SK-N-SH (cell line): ENCODE measurements at regions not wholly inside any gene's neighbourhood (a gene's known extent, or its start where the extent isn't known, plus 50 kb on each side); places are given as distances from the start of the nearest gene placed in this dataset.

ENCODE experiments used
- CTCF ChIA-PET: fragments of 300-600, 350-600 bp; formaldehyde crosslinking; extraction: SDS; loops from one replicate; lab custom pipeline; 2021; lab: Yijun Ruan, JAX
- POLR2A ChIA-PET: fragments of 350-600 bp; sonication (Branson Sonifier 250); formaldehyde crosslinking; extraction: SDS; loops from one replicate; lab custom pipeline; 2020; ENCODE audit warnings: antibody characterized with exemption, inconsistent platforms; lab: Yijun Ruan, JAX
- DNase-seq: peaks from one replicate; pipeline ENCODE4 v3.0.0; 2012
- H2AFZ ChIP-seq: fragments of 200-600 bp; sonication (generic); 2 replicates; pipeline ENCODE4 v1.8.1; 2016; ENCODE audit warnings: antibody characterized with exemption, mild to moderate bottlenecking, low read depth
- H3F3A ChIP-seq: fragments of 200-600 bp; sonication (generic); replicated peaks from 2 replicates; pipeline ENCODE3; 2016; ENCODE audit warnings: antibody characterized with exemption, mild to moderate bottlenecking; ENCODE audit not compliant: insufficient read depth
- H3K27ac ChIP-seq, 2 experiments: fragments of 200-500 bp in 1 of 2; fragments of 200-600 bp in 1 of 2; sonication (Bioruptor generic) in 1 of 2; sonication (generic), shearing (Covaris generic) in 1 of 2; 2 replicates each; pipeline versions ENCODE4 v1.5.1 to v1.6.1; 2014 to 2016; ENCODE audit warnings: low read depth in 2 of 2, inconsistent platforms in 1 of 2, low read length in 1 of 2, mild to moderate bottlenecking in 1 of 2, mixed read lengths in 1 of 2
- H3K27me3 ChIP-seq: fragments of 200-600 bp; sonication (generic), shearing (Covaris generic); 2 replicates; pipeline ENCODE4 v1.6.1; 2016; ENCODE audit warnings: mixed run types; ENCODE audit not compliant: insufficient read depth
- H3K36me3 ChIP-seq, 2 experiments: fragments of 200-500 bp in 1 of 2; fragments of 200-600 bp in 1 of 2; sonication (Bioruptor generic) in 1 of 2; sonication (generic) in 1 of 2; replicated peaks in 1 of 2; 2 replicates each; pipeline versions ENCODE3 to v1.5.1; 2014 to 2016; ENCODE audit warnings: low read length in 1 of 2, mild to moderate bottlenecking in 1 of 2; ENCODE audit not compliant: insufficient read depth in 2 of 2, control insufficient read depth in 1 of 2
- H3K4me1 ChIP-seq, 2 experiments: fragments of 200-500 bp in 1 of 2; fragments of 200-600 bp in 1 of 2; sonication (Bioruptor generic) in 1 of 2; sonication (generic), shearing (Covaris generic) in 1 of 2; 2 replicates each; pipeline versions ENCODE4 v1.5.1 to v1.6.1; 2014 to 2016; ENCODE audit warnings: low read depth in 1 of 2, low read length in 1 of 2, mixed run types in 1 of 2; ENCODE audit not compliant: insufficient read depth in 2 of 2, control insufficient read depth in 1 of 2
- H3K4me2 ChIP-seq: fragments of 200-600 bp; sonication (generic), shearing (Covaris generic); 2 replicates; pipeline ENCODE4 v1.6.1; 2017; ENCODE audit warnings: mixed run types
- H3K4me3 ChIP-seq, 2 experiments: fragments of 200-500 bp in 1 of 2; fragments of 200-600 bp in 1 of 2; sonication (Bioruptor generic) in 1 of 2; sonication (generic), shearing (Covaris generic) in 1 of 2; 2 replicates each; pipeline versions ENCODE4 v1.5.1 to v1.8.1; 2014 to 2016; ENCODE audit warnings: low read depth in 2 of 2, inconsistent platforms in 1 of 2, low read length in 1 of 2, mild to moderate bottlenecking in 1 of 2, mixed read lengths in 1 of 2, moderate library complexity in 1 of 2
- H3K79me2 ChIP-seq: fragments of 200-600 bp; sonication (generic); 2 replicates; pipeline ENCODE4 v1.8.1; 2017; ENCODE audit warnings: mild to moderate bottlenecking; ENCODE audit not compliant: insufficient read depth
- H3K9ac ChIP-seq: fragments of 200-600 bp; sonication (generic); 2 replicates; pipeline ENCODE4 v1.6.1; 2017; ENCODE audit warnings: mixed run types
- H3K9me2 ChIP-seq: fragments of 200-600 bp; sonication (generic); 2 replicates; pipeline ENCODE4 v1.6.1; 2017; ENCODE audit warnings: mixed run types
- H3K9me3 ChIP-seq: fragments of 200-600 bp; sonication (generic); 2 replicates; pipeline ENCODE4 v1.6.1; 2017; ENCODE audit warnings: mixed run types, mild to moderate bottlenecking, moderate library complexity
- H4K20me1 ChIP-seq: fragments of 200-600 bp; sonication (generic); 2 replicates; pipeline ENCODE4 v1.6.1; 2017; ENCODE audit warnings: mild to moderate bottlenecking, mixed run types; ENCODE audit not compliant: insufficient read depth
- MEF2A ChIP-seq: IDR thresholded peaks from 2 replicates; pipeline ENCODE4 v1.4.0; 2012; ENCODE audit warnings: low read depth, borderline replicate concordance
- MXI1 ChIP-seq: IDR thresholded peaks from 2 replicates; pipeline ENCODE4 v1.6.1; 2012; ENCODE audit warnings: mild to moderate bottlenecking, low read depth, low read length, improper control_type of control experiment
- NFIC ChIP-seq: IDR thresholded peaks from 2 replicates; pipeline ENCODE4 v1.4.0; 2012; ENCODE audit warnings: borderline replicate concordance
- RAD21 ChIP-seq: IDR thresholded peaks from 2 replicates; pipeline ENCODE4 v1.6.1; 2012; ENCODE audit warnings: mild to moderate bottlenecking, low read length
- RCOR1 ChIP-seq: fragments of 150-350 bp; IDR thresholded peaks from 2 replicates; pipeline ENCODE4 v1.6.1; 2017; ENCODE audit warnings: antibody characterized with exemption, low read length
- SIN3A ChIP-seq: IDR thresholded peaks from 2 replicates; pipeline ENCODE4 v1.6.1; 2012; ENCODE audit warnings: low read depth, mild to moderate bottlenecking, low read length, moderate library complexity, borderline replicate concordance
- SMC3 ChIP-seq: IDR thresholded peaks from 2 replicates; pipeline ENCODE4 v1.6.1; 2012; ENCODE audit warnings: low read depth, low read length, improper control_type of control experiment
- YY1 ChIP-seq: IDR thresholded peaks from 2 replicates; pipeline ENCODE4 v1.4.0; 2012; ENCODE audit warnings: low read depth, mild to moderate bottlenecking
- WGBS: methylation state at CpG from one replicate; pipeline ENCODE4 v1.1.6; 2017; ENCODE audit warnings: low lambda C conversion rate; 5-methylcytosine and 5-hydroxymethylcytosine counted together
- TF ChIP-seq, protein P1 (sequence below): IDR thresholded peaks from 2 replicates; pipeline ENCODE4 v1.4.0; 2012; ENCODE audit warnings: low read depth
- TF ChIP-seq, protein P2 (sequence below): IDR thresholded peaks from 2 replicates; pipeline ENCODE4 v1.4.0; 2012; ENCODE audit warnings: low read depth, borderline replicate concordance
- TF ChIP-seq, protein P3 (sequence below): IDR thresholded peaks from 2 replicates; pipeline ENCODE4 v1.6.1; 2012; ENCODE audit warnings: mild to moderate bottlenecking, low read depth, low read length, moderate library complexity
- TF ChIP-seq, protein P4 (sequence below): IDR thresholded peaks from 2 replicates; pipeline ENCODE4; 2012

DNA sequence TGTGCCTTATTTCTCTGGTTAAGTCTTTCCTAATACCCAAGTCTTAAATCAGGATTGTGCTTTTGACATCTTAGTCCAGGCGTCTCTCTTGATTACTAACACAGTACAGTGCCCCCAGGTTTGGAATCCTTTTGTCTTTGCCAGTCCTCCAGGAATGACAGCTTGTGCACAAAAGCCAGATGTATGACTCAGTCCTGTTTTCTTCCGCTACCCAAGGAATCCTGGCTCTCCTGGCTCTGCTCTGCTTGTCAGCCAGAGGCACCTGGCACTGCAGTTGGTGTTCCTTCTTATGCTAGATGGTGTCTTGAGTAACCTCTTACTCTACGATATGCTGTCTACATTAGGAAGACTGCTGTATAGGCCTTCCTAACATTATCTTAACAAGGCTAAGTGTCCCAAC is 728.2 kb upstream of the NECTIN3 start (continued):
- peak; percentile 21; the same call in 1 of the 2 replicates for TF ChIP-seq MEF2A
- TF ChIP-seq, protein P1, sequence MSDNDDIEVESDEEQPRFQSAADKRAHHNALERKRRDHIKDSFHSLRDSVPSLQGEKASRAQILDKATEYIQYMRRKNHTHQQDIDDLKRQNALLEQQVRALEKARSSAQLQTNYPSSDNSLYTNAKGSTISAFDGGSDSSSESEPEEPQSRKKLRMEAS: peak; percentile 48; the same call in 1 of the 2 replicates
- no peak for TF ChIP-seq SMC3
- TF ChIP-seq, protein P2, sequence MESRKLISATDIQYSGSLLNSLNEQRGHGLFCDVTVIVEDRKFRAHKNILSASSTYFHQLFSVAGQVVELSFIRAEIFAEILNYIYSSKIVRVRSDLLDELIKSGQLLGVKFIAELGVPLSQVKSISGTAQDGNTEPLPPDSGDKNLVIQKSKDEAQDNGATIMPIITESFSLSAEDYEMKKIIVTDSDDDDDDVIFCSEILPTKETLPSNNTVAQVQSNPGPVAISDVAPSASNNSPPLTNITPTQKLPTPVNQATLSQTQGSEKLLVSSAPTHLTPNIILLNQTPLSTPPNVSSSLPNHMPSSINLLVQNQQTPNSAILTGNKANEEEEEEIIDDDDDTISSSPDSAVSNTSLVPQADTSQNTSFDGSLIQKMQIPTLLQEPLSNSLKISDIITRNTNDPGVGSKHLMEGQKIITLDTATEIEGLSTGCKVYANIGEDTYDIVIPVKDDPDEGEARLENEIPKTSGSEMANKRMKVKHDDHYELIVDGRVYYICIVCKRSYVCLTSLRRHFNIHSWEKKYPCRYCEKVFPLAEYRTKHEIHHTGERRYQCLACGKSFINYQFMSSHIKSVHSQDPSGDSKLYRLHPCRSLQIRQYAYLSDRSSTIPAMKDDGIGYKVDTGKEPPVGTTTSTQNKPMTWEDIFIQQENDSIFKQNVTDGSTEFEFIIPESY: peak; percentile 74; the same call in 1 of the 2 replicates
- TF ChIP-seq, protein P3, sequence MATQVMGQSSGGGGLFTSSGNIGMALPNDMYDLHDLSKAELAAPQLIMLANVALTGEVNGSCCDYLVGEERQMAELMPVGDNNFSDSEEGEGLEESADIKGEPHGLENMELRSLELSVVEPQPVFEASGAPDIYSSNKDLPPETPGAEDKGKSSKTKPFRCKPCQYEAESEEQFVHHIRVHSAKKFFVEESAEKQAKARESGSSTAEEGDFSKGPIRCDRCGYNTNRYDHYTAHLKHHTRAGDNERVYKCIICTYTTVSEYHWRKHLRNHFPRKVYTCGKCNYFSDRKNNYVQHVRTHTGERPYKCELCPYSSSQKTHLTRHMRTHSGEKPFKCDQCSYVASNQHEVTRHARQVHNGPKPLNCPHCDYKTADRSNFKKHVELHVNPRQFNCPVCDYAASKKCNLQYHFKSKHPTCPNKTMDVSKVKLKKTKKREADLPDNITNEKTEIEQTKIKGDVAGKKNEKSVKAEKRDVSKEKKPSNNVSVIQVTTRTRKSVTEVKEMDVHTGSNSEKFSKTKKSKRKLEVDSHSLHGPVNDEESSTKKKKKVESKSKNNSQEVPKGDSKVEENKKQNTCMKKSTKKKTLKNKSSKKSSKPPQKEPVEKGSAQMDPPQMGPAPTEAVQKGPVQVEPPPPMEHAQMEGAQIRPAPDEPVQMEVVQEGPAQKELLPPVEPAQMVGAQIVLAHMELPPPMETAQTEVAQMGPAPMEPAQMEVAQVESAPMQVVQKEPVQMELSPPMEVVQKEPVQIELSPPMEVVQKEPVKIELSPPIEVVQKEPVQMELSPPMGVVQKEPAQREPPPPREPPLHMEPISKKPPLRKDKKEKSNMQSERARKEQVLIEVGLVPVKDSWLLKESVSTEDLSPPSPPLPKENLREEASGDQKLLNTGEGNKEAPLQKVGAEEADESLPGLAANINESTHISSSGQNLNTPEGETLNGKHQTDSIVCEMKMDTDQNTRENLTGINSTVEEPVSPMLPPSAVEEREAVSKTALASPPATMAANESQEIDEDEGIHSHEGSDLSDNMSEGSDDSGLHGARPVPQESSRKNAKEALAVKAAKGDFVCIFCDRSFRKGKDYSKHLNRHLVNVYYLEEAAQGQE: peak; percentile 62
- no peak for TF ChIP-seq RCOR1
- peak; percentile 82 for TF ChIP-seq NFIC
- TF ChIP-seq YY1: no peak

DNA sequence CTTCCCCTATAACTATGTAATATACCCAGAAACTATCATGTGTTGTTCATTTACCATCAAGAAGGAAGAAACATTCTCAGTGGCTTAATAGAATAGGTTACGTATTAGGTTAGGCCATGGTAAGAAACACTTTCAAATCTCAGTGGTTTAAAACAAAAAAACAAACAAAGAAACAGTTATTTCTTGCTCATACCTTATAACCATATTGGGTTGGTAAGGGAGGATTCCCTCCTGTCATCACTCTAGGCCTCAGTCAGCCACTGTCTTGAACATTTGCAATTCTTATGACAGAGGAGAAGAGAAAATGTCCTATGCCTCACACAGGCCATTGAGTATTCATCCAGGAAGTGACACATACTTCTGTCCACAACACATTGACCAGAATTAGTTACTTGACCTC is 727.7 kb upstream of the NECTIN3 start:
- DNase-seq: no peak
- Histone ChIP-seq H3K9ac (no peak overlapping the region), H3K4me1 (peaks cover 0 to 6% of the 10 kb centered on the region in 2 experiments; a peak in 3 of 4 replicates), H3K9me2 (no peaks in the 10 kb centered on the region), H3F3A (peaks cover 7% of the 10 kb centered on the region), H2AFZ (peak overlapping the region; percentile 39), H3K79me2 (no peaks in the 10 kb centered on the region), H3K36me3 (no peaks in the 10 kb centered on the region), H3K9me3 (no peaks in the 10 kb centered on the region), H3K4me3 (no peak overlapping the region), H4K20me1 (no peaks in the 10 kb centered on the region), H3K27ac (peak overlapping the region; percentile 53 to 68), H3K27me3 (no peaks in the 10 kb centered on the region), H3K4me2 (0 out of 2 replicates have a peak overlapping the region, but pooled peaks have one; percentile 16)
- TF ChIP-seq, protein P4, sequence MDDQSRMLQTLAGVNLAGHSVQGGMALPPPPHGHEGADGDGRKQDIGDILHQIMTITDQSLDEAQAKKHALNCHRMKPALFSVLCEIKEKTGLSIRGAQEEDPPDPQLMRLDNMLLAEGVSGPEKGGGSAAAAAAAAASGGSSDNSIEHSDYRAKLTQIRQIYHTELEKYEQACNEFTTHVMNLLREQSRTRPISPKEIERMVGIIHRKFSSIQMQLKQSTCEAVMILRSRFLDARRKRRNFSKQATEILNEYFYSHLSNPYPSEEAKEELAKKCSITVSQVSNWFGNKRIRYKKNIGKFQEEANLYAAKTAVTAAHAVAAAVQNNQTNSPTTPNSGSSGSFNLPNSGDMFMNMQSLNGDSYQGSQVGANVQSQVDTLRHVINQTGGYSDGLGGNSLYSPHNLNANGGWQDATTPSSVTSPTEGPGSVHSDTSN: no peak
- TF ChIP-seq SIN3A: no peak
- no peak for TF ChIP-seq MXI1
- TF ChIP-seq RAD21: no peak
- WGBS: 100% methylated on average over 1 of the region's 1 CpG
- POLR2A ChIA-PET: no interaction called here
- CTCF ChIA-PET: no interaction called here
